Prostate gland (tissue), 2 donors: ENCODE measurements at regions not wholly inside any gene's neighbourhood (a gene's known extent, or its start where the extent isn't known, plus 50 kb on each side); places are given as distances from the start of the nearest gene placed in this dataset.

ENCODE experiments used
- CTCF ChIP-seq, 4 experiments: fragments of 200-600 bp in 2 of 4; fragments of 450-650 bp in 2 of 4; sonication (generic) in 2 of 4; IDR thresholded peaks; 1 replicate in 3 of 4; 2 replicates in 1 of 4; pipeline ENCODE4 v1.5.1; 2016 to 2019; ENCODE audit warnings: antibody characterized with exemption in 4 of 4, mild to moderate bottlenecking in 2 of 4, moderate library complexity in 2 of 4
- POLR2A ChIP-seq: fragments of 450-650 bp; IDR thresholded peaks from one replicate; pipeline ENCODE4 v1.6.1; 2016; ENCODE audit warnings: antibody characterized with exemption, mild to moderate bottlenecking
- POLR2AphosphoS5 ChIP-seq: sonication (generic); formaldehyde crosslinking; IDR thresholded peaks from one replicate; pipeline ENCODE4 v1.6.1; 2017; ENCODE audit warnings: antibody characterized with exemption

GRCh38 chr2:15767679-15768078 is 172.7 kb upstream of the MYCN start:
- no peak for TF ChIP-seq CTCF (IDR thresholded peaks at IDR 0.05)
- no peak for TF ChIP-seq POLR2A
- no peak for TF ChIP-seq POLR2AphosphoS5
